ENCODE measurements at regions not wholly inside any gene's neighbourhood (a gene's known extent, or its start where the extent isn't known, plus 50 kb on each side); places are given as distances from the start of the nearest gene placed in this dataset.

DNA sequence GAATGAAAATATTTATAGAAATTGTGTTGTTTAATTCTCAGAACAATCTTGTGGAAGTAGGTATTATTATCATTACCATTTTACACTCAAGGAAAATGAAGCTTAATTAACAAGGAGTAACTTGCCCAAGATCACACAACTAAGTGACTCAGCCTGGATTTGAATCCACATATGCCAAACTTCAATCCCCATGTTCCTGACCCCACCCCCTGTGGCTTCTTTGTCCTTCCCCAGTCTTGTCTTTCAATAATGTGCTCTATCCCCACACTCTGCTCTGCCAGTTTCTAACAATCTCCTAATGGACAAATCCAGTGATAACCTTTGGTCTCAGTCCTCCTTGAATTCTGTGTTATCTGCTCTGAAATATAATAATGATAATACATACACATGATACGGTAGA is 355.2 kb downstream of the BMP4 start:
- no peak for DNase-seq

DNA sequence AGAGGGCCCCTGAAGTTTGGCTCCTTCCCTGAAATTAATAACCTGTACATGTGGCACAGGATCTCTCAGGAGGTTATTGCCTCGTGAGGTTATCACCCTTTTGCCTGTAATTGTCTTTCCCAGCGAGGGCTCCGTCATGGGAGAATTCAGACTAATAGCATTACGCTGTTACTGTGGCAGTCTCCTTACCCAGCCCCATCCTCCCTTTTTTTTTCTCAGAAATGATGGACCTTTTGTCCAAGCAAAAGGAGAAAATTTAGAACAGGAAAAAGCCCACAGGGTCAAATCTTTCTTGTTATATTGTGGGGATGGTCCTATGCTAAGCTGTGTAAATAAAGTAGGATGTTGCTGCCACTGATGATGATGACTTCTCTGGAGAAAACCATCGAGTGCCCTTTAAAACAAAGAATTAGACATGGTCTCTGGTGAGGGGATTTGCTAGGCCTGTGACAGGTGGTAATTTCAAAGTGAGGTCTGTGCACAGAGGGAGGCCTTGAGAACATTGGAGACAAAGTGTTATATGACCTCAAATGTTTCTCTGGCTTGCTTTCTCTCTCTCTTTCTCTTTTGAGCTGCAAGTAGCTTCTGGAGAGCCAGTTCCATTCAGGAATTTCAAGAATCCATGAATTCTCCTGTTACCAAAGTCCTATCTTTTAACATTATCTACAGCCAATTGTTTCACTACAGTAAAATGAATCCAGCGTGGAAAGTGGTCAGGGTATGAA is 357.2 kb downstream of the BMP4 start:
- DNase-seq, result no peak

DNA sequence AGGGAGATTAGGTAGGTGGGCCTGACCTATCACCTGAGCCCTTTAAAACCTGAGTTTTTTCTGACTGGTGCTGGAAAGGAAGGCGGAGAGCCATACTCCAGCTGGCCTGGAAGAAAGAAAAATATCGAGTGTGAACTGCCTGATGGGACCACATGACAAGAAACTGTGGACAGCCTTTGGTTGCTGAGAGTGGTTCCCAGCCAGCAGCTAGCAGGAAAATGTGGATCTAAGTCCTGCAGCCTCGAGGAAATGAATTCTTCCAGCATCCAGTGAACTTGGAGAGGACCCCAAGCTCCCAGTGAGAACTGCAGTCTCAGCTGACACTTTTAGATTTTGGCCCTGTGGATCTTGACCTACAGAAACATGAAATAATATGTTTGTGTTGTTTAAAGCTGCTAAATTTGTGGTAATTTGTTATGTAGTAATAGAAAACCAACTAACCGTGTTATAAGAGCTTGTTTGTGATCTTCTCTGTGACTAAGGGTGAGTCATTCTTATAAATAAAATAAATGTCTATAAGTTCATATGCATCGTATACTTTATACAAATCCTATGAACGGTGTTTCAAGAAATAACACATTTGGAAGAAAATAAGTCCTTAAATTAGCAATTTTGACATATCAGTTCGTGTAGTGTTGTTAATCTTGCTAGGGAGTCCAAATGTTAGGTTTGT is 359.6 kb downstream of the BMP4 start:
- DNase-seq, result no peak

DNA sequence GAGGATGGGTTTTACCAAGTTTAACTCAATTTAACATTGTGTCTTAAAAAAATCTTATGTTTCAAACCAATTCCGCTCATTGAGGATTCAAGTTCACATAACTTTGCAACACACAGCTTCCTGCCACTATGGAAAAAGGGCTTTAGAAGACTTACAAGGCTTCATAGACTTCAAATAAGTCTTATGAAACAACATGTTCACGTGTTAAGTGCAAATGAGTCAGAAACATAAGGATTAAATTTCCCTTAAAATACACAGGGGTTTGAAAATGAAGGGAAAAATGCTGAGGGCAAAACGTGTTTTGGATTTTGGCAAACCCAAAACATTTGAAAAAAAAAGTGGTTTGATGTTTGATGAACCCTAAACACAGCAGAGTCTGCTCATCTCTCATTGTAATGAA is 364.8 kb downstream of the BMP4 start:
- DNase-seq, result no peak

DNA sequence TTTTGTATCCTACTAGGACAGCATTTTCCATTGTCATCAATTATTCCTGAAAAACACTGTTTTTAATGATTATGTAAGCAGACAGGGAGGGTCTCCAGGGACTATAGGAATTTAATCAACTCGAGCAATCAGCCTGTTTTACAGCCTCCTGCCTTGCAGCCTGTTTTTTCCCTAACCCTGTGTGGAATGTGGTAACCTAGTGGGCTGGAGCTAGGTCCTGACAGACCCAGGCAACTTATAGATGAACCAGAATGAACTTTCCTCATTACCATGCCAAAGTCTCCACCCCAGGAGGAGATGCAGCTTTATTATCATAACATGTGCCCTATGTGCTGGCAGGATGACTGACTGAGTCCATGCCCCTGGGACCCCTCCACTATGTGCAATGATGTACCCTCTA is 375.1 kb downstream of the BMP4 start:
- DNase-seq, result peak; percentile 84

DNA sequence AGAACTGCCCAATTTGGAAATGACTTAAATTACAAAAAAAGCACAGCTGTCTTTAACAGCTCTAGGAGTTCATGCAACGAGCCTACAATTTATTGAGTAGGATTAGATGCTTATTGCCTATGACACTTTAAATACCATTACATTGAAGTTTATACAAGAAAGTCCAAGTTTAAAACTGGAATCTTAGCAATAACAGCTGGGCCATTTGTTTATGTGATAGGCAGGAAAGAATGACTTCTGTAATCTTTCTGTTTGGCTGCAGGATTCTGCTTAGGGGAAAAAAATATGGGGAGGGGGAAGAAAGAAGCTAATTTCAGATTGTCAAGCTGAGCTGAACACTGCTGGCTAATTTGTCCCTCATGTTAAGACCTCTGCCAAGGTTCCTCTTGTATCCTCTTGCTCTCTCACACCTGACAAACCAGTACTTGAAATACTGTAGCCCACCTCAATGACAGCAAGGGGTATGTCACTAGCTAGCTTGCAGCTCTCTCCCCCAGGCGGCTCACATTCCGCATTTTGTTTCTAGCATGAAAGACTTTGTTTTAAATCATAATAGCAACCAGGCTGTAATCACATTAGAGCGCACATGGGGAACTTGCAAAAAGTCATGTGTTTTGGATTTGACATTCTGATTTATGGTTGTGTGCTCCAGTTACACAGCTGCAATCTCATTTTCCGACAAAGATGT is 384.8 kb downstream of the BMP4 start:
- DNase-seq, result no peak

DNA sequence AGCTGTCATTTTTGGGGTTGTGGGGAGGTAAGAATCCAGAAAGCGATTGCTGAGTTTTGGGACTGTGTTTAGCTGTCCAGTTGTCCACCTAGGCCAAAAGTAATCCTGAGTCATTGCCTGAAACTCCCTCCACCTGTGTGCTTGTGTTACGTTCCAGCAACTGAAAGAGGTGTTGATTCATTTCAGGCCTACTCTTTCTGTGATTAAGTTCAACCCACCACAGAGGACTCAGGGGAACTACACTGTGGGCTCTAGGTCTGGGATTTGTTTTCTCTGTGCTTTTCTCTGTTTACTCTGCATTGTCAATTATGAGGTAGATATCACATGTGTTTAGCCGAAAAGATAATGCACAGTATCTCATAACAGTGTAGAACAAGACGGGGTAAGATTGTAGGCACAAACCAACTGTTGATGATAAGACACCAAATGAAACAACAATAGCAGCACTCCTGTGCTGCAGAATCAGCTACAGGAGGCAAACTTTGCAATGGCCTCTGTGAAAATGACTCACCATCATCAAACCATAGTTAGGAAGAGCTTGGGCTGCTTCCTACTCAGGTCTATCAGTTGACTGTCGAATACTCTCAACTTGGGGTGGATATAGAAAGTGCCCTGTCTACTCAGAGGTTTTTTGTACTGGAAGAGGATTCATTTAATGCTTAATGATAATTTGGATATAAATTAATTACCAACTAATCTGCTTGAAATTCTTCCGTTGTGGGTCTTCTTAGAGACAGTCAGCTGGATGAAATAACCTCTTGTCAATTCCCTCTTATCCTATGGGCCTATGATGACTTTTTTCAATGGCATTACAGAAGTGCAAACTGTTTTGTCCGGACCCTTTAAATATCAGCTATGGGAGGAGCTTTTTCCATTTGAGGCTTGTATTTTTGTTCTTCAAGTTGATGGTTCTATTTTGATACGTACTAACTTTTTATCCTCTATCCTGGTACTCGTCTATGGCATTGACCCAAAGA is 385.9 kb downstream of the BMP4 start:
- DNase-seq, result no peak

DNA sequence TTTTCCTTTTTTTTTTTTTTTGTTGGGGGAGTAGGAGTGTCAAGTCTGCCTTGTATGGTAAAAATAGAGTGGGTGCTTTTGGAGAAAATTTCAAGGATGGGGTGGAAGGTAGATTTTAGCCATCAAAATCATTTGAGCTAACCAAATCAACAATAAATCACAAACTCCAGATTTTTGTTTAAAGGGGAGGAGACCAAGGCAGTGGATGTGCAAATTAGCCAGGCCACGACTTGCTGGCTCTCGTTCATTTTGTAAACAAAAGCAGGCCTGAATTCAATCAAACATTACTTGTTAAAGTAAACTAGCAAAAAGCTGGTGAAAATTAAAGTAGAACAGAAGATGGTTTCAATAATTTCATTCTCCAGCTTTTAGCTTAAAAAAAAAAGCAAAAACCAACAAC is 387.2 kb downstream of the BMP4 start:
- DNase-seq, result no peak

DNA sequence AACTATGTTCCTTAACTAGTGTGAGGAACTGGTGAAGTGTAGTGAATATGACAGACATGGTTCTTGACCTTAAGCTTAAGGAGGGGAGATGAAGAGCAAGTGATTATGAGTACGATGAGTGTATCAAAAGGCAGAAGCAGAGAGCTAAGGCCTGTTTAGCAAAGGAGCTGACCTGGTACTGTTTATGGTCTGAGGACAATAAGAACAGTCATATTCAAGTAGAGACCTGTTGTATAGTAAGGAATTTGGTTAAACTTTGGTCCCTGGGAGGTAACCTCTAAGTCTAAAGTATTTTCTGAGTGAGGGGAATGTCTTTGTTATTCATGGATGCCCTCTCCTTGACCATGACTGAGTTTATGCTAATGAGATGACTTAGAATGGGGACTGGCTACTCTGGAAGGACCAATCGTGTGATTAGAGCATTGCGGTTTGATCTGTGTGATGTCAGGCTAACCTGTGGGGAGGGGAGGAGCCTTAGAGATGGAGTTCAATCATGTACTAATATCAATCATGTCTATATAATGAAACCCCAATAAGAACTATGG is 389.3 kb downstream of the BMP4 start:
- DNase-seq, result no peak

DNA sequence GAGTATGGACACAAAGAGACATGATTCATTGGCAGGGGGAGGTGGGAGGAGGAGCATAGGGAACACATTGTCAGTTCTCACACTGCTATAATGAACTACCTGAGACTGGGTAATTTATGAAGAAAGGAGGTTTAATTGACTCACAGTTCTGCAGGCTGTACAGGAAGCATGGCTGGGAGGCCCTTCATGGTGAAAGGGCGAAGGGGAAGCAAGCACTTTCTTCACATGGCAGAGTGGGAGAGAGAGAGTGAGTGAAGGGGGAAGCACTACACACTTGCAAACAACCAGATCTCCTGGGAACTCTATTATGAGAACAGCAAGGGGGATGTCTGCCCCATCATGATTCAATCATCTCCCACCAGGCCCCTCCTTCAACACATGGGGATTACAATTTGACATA is 391.8 kb downstream of the BMP4 start:
- DNase-seq, result no peak

DNA sequence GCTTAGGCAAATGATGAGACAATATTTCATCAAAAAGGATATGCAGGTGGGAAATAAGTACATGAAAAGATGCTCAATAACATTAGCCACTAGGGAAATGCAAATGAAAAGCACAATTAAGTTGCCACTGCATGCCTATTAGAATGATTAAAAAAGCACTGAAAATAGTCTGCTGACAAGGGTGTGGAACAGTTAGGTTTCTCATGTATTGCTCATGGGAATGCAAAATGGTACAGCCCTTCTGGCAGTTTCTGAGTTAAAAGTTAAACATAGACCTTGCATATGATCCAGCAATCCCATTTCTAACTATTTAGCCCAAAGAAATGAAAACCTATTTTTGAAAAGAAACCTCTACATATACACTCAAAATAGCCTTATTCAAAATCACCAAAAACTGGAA is 393.0 kb downstream of the BMP4 start:
- no peak for DNase-seq

DNA sequence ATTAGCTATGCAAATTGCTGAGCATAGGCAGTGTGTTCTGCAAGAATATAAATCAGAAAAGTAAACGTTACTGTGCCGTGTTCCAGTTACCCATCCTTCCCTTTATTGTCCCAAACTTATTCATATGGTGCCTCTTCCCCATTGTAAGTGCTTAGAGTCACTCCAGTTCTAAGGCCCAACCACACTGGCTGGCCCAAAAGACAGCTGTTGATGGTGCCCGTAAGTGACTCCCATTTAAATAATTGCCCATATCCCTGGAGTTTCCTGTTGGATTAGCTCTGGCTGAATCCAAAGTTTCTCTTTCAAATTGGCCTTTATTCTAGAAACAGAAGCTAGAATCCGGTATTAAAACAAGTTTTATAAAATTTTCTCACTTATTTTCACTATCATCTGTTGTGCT is 400.1 kb upstream of the DDHD1 start:
- no peak for DNase-seq

DNA sequence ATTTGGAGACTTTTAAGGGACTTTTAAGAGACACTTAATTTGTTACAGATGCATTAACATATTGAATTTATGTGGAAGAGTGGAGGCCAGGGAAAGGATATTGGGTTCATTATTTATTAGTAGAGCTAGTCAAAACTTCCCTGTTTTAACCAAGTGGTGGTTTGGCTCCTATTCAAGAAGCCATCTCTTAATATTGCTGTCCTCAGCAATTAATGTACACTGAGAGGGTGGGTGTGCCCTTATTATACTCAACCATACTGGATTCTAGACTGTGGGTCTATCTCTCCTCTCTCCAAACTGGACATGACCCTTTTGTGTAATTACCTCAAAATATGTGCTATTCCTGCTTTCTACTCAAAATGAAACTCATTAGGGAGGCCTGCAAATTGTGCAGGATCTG is 398.7 kb upstream of the DDHD1 start:
- DNase-seq, result no peak

DNA sequence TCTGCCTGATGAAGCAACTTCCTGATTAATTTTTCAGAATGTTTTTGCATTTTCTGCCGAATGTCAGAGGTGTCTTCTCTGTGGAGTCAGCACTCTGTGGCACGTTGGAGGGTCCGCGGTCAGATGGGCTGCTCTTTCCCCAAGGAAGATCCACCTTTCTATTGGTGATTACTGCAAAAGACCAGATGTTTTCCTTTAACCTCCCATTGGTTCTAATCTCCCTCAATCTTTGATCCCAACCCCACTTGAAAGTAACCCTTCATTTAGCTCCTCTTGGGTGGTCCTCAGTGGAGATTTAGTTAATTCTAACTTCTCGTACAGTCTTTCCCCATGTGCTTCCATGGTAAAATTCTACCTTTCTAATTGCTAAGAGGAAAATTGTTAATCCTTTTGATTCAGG is 397.7 kb upstream of the DDHD1 start:
- DNase-seq, result no peak

DNA sequence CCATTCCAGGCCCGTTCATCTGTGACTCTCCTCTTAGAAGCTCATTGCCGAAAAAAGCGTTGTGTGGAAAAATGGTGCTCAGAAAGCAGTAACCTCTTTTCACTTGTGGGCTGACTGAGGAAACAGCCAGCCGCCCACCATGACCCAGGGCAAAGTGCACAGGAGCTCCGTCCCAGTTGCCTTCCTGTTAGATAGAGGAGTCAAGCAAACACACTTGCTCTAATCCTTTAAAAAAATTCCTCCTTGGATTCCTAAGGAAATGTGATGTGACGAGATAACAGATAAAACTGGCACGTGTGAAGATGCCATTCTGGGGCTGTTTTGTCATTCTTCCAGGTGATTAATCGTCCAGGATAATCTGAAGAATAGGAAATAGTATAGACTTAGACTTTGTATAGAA is 396.8 kb upstream of the DDHD1 start:
- no peak for DNase-seq

DNA sequence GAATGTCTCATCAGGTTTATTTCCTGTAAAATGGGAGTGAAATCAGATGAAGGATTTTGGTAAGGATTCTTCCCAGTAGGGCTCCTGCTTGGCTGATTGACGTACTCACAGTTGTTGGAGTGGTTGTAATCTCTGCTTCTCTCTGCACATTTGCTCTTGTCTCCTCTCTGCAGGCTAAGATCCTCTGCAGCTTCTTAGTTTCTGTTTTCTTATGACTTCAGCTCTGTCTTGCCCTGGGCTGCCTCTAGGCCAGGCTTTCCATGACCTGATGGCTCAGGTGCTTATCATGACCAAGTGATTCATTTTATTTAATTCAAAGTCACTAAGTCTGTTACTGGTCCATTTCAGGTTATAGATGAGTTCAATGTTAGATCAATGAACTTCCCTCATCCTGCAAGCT is 394.5 kb upstream of the DDHD1 start:
- DNase-seq, result no peak

DNA sequence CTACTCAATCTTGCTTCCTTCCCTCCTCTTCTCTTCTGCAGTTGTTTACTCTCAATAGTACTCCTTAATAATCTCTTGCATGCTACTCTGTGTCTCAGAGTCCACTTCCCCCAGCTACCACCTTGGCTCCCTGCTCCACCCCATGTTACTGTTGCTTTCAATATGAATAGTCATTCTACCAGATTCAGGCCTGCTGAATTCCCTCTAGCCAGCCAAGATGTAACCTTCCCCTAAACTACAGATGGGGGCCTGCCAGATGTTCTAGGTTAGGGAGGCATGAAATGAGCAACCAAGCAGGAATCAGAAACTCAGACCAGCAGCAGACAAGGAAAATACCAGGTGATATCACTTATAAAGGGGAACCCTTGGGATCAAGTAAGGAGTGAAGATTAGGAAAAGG is 392.1 kb upstream of the DDHD1 start:
- DNase-seq, result no peak

DNA sequence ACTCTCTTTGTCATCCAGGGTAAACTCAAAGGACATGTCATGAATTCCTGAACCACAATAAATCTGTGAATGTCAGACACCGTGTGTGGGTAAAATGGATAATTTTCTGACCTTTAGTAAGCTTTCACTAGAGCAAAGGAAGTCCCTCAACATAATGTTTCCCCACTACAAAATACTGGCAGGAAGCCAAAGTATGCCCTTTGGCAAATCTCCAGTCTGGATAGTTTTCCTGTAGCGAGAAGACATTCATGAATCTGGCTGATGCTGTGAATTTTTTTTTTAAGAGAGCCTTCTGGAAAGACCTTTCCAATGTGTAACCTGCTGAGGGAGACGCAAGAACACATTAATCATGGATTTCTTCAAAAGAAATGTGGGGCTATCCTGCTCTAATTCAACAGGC is 389.6 kb upstream of the DDHD1 start:
- DNase-seq, result no peak

DNA sequence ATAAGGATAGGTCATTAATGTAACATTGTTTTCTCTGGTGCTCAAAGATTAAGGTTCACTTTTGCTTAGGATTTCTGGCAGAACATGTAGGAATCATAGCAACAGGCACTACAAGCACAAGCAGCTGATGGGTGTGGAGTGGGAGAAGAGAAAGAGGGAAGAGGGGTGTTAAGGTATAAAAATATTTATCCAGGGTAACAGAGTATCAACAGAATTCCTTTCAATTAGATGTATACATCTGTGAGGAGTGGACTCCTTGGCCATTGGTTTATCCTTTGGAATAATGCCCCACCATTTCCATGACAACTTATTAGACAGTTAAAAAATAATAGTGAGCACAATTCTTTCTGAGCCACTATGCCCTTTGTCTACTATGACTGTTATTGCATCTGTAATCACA is 388.3 kb upstream of the DDHD1 start:
- DNase-seq, result no peak

DNA sequence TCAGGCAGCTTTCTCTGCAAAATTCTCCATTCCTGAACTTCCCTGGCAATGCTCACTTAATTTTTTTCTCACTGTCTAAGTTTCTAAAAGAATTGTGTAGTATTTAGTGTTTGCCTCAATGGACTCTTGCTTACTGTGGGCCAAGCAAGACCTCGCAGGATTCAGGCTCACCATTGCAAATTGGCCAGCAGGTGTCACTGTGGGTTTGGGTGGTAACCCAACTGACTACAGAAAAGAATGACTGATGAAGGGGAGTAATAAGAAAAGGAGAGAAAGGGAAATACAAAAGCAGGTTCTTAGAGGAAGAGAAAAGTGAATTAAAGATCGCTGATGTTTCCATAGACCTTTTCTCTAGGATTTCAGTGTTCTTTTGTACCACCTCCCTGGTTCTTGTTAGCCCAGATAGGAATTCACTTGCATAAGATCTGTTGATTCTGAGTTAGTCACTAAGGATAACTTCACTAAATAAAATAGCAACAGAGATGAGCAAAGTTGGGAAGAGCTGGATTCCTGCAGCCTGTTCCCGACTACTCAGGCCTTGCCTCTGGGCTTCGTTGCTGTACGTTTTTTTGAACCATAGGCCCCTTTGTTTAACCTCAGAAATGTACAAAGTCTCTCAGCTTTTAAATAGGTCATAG is 386.5 kb upstream of the DDHD1 start:
- DNase-seq, result peak; percentile 92

DNA sequence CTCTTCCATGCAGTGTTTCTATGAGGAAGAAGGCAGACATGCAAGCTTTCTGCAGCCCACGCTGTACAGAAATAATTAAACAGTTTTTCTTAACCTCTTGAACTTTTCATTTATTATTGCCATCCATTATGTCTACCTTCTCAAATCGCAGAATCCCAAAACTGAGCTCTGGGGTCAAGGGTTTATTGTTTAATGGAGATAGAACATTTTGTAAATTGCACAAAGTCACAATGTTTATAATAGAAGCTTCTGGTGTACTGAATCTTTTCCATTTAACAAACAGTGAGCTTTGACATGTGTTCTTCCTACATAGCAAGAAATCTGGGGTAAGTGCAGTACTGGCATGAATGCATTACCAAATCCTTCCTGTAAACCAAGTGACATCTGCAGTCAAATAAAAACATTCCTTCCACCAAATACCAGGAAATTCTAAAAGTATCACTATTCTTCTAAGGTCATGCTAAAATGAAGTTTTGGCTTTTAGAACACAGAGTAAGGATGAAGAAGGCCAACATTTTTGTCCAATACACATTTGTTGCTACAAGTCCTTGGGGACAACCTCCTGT is 385.3 kb upstream of the DDHD1 start:
- no peak for DNase-seq
